Activated CD8-positive, alpha-beta memory T cell treated with anti-CD3 and anti-CD28 coated beads for 1 hour (primary cell): ENCODE measurements at regions not wholly inside any gene's neighbourhood (a gene's known extent, or its start where the extent isn't known, plus 50 kb on each side); places are given as distances from the start of the nearest gene placed in this dataset.

Experiments
- DNase-seq, 2 donors: peaks; one replicate each; pipeline ENCODE4 v3.0.0-alpha.2; 2020; ENCODE audit warnings: low read depth in 1 of 2; ENCODE audit errors: extremely low read depth in 1 of 2

GRCh38 chr1:21347072-21347581 lies 56.9 kb upstream of the ECE1 start:
- DNase-seq = no peak

- DNase-seq = no peak
Measured at GRCh38 chr1:21346365-21347071, 56.3 kb upstream of the ECE1 start.

- no peak for DNase-seq
Measured at GRCh38 chr1:21344750-21345443, 54.6 kb upstream of the ECE1 start.

GRCh38 chr1:21344098-21344749 lies 54.0 kb upstream of the ECE1 start:
- DNase-seq = no peak

- no peak for DNase-seq
Measured at GRCh38 chr1:21342961-21343838, 52.9 kb upstream of the ECE1 start.

GRCh38 chr1:21341517-21342078 lies 51.3 kb upstream of the ECE1 start:
- DNase-seq = no peak

- no peak for DNase-seq
Measured at GRCh38 chr1:21341022-21341421, 50.8 kb upstream of the ECE1 start.

- DNase-seq = no peak
Measured at GRCh38 chr1:21340230-21340945, 50.1 kb upstream of the ECE1 start.
